HG02571 (cell line): ENCODE measurements at regions not wholly inside any gene's neighbourhood (a gene's known extent, or its start where the extent isn't known, plus 50 kb on each side); places are given as distances from the start of the nearest gene placed in this dataset.
"Not testable (repeated sequence)": the region's sequence is repeated elsewhere in the genome, so short reads cannot be mapped to it uniquely, and the experiment has no call there.

ENCODE experiments used
- ATAC-seq: cut with Tn5 transposase; IDR thresholded peaks from one replicate; pipeline ENCODE4 v1.9.1; 2021; ENCODE audit warnings: mild to moderate bottlenecking, moderate library complexity; ENCODE audit not compliant: unreplicated experiment

DNA sequence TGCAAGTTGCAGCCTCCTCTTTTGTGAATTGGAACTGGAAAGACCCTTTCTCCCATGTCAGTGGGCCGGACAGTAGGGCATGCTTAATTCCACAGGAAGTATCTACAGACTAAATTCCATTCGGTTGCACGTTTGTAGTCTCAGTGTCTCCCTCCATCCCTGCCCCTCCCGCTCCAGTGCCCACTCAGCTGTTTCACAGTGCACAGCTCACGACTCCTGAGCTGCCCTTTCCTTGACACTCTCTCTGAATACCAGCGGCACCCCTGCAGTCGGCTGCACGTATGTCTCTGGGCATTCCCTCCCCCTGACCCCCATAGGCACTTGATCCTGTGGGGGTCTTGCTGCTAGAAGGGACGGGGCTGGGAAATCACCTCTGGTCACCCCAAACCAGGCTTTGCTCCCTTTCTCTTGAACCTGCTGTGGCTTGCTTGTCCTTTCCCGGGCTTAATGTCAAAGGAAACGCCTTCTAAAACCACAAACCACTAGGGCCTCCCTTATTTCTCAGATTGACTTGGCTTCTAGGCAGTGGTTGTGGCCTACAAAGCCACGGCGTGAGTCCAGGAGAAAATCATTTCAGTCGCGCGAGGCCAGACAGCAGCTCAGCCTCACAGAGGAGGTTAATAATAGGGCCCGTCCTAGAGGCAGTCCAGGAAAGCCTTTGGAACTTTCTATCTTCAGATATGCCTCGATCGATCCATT, 365.3 kb upstream of the PROX1 start:
- ATAC-seq: no peak

DNA sequence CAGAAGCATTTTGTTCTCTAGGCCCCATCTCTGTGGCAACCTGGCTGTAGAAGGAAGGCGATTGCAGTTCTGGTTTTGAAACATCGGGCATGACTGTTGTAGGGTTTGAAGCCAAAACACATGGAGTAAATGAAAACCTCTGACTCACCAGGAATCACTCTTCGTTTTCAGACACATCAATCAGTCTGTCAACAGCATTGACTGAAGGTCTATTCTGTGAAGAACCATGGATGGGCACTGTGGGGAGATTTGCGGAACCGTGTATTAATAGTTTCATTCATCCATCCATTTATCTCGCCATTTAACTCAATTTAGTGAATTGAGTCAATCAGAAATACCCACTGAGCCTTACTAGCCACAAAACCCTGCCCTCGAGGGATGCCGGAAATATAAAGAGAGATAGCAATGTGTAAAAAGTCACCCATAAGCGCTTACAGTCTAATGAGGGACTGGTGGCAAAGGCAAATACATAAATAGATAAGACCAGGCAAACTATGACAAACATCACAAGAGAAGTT, 364.6 kb upstream of the PROX1 start:
- no peak for ATAC-seq

DNA sequence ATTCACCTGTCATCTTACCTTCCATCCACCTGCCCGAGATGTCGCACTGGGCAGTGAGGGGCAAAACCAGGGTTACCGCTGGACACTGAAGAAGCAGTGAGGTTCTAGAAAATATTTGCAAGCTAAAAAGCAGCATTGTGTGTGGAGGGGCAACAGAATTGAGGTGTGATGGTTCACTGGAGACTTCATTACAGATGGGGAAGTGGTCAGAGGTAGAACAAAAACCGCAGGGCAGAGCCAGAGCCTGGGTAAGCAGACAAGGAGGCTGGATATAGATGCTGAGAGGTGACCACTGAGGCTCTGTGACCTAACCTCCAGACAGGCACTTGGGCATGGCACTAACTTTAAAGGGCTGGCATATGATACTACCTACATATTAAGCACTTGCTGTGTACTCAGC, 363.9 kb upstream of the PROX1 start:
- no peak for ATAC-seq

DNA sequence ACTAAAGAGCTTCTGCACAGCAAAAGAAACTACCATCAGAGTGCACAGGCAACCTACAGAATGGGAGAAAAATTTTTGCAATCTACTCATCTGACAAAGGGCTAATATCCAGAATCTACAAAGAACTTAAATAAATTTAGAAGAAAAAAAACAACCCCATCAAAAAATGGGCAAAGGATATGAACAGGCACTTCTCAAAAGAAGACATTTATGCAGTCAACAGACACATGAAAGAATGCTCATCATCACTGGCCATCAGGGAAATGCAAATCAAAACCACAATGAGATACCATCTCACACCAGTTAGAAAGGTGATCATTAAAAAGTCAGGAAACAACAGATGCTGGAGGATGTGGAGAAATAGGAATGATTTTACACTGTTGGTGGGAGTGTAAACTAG, 351.0 kb upstream of the PROX1 start:
- not testable (repeated sequence) for ATAC-seq

DNA sequence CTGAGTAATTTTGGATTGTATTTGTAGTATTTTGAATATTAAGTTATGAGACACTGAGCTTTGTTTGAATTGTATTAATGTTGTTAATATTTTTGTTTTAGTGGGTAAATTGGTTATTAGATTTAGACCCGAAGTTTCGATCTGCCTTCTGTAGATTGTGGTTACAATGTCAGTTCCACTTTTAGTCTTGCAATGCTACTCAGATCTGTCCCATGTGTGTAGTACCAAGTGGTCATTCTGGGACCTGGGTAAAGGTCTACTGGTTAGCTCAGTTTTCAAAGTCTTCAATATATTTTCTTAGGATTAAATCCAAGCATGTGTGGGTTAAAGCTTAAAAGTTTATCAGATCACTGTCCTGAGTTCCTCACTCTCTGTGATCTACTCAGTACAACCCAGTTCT, 346.5 kb upstream of the PROX1 start:
- ATAC-seq: no peak

DNA sequence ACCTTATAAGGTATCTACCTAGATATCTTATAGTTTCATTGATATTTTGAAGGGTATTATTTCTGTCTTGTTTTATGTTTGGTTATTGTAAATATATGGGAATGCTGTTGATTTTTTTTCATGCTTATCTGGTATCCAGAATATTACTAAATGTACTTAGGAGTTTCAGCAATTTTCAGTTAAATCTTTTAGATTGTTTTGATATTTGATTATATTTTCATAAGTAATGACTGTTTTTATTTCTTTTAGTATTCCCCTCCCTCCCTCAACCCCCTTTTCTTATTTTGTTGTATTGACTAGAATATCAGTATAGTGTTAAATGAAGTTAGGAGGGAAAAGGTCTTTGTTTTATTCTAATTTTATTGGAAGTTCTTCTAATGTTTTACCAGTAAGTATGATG, 344.4 kb upstream of the PROX1 start:
- no peak for ATAC-seq

DNA sequence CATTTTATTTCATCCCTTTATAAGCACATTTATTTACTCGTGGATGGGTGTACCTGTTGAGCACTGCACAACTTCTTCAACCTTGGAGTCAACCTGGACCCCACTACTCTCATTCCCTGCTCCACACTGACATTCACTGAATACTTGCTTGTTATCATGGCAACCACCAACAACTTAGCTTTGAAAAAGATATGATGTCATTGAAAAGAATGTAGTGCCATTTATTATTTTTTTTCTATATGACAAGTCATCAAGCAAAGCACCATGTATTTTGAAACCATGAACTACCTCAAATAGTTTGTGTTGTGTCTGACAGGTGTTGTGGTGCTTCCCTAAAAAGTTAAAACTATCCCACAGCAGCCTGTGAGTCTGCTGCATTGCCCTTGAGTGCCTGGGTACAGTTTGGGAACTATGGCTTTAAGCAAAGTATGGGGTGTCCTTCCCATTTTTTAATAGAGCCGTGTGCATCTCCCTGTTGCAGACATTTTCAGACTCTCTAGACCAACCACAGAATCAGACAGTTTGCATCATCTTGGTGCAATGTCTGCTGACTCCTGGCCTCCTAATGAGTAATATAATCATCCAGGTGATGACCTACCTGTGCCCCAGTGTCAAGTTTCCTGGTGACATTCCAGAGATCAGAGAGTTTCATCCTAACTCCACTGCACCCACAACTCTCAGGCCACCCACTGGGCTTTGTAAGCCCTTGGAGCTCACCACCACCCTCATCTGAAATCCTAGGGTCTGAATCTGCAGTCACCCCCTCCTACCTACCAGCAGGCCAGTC, 339.7 kb upstream of the PROX1 start:
- no peak for ATAC-seq

DNA sequence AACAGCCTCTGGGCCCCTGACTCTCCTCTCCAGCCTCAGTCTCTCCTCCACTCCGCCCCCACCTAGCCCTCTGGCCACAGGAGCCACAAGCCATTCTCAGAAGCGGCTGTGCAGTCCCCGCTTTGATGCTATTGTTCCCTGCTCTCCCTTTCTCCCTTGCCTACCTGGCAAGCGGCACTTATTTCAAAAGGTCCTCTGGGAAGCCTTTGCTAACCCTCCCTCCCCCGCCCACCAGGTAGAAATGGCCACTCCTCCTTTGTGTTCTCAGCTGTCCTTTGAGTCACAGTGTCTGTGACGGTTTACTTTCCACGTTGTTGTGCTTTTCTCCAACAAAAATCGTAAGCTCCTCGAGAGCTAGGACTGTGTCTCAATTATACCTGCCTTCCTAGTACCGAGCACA, 338.4 kb upstream of the PROX1 start:
- no peak for ATAC-seq

DNA sequence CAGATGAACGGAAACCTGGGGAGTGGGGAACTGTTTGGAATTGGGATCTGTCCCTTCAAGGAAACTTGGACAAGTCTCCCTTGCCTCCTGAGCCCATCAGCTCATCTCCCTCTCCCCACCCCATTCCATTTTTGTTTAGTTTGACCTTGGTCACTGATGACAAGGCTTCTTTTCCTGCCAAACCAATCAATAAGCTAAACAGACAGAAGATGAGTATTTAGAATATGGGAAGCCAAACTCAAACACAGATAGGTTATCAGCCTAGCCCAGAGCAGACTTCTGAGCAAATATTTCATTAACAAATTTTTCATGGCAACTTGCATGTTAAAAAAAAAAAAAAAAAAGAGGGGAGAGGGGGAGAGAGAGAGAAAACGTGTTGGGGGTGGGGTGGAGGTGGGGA, 337.2 kb upstream of the PROX1 start:
- no peak for ATAC-seq

DNA sequence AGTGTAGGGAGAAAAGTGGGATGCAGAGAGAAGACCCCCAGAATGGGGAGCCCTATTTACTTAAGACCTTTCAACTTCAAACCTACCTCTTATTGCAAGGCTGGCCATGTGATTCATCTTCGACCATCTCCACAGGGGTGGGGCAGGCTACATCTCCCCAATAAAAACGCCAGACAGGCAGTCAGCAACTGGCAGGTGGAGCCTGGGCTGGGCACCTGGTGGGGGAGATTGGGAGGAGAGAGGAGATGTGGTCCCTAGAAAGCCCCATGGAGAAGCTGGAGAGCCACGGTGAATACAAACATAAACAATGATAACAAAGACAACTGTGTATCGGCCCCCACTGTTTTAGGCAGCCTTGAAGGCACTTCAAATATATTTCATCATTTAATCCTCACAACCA, 336.7 kb upstream of the PROX1 start:
- no peak for ATAC-seq

DNA sequence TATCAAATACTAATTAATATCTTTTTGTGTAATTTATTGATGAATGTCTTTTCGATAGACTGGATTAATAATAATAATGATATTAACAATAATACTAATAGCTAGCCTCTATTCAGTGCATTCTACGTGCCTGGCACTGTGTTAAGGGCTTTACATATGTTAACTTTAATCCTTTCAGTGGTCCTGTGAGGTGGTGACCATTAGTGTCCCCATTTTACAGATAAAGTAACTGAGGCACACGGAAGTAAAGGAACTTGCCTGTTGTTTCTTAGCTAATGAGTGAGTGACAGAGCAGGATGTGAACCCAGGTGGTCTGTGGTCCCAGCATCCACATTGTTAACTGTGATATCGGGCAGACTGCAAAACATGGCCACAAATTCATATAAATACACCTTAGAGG, 335.7 kb upstream of the PROX1 start:
- ATAC-seq: no peak

DNA sequence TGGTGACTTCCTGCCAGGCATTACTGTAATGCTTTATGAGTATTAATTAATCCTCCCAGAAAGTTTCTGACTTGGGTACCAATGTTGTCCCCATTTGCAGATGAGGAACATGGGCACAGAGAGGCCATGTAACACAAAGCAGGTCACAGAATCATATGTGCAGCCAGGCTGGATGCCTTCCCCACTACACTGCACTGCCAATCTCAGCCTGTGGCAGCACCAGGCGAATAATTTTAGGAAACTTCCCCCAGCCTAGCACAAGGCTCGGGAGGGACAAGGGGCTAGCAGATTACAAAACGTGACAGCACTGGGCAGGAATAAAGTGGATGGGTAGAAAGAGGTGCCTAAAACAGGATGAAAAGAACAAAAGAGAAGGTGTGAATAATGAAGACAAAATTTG, 331.7 kb upstream of the PROX1 start:
- ATAC-seq: no peak

DNA sequence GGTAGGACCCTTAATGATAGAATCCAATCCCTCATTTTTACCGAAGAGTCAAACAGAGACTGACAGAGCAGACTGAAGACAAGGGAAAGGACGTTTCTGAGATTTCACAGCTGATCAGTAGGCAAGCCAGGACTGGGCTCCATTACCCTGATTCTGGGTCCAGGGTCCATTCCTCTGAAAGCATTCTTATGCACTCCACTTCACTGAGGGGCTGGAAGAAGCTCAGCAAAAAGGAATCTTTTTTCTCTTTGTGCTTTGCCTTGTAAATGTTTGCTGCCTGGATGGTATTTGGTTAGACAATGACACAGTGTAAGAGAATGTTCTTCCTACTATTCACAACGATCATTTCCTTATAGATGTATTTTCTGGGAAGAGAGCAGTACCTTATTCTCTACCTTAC, 331.3 kb upstream of the PROX1 start:
- no peak for ATAC-seq

DNA sequence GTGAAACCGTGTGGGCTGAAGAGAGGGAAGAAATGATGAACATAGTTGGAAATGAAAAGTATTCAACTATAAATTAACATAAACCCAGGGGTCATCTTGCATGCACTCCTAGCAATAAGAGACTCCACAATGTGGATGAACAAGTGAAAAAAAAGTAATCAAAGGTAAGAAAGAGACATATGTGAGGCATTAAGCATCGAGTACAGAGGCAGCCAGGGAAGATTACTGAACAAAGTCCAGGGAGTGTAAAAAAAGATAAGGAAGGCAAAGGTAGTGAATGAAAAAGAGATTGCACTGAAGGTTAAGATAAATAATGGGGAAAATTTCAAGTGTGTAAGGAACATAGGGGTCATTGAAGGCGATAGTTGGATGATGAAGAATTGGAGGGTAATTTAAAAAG, 330.8 kb upstream of the PROX1 start:
- ATAC-seq: no peak

DNA sequence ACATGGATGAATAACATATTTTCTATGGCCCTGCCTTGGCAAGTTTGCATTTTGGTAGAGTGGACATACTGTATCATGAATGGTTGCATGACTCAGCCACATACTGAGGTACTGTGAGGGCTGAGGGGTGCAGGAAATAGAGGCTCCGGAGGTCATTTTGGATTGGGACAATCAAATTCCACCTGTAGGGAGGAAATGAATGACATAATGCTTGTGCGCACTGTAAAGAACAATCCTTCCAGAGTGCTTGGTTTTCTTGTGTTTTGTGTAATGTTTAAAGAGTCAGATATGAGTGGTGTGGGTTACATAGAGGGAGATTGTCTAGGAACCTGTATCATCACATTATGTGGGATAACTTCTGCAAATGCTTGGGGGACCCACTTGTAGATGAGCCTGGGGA, 329.9 kb upstream of the PROX1 start:
- ATAC-seq: no peak

DNA sequence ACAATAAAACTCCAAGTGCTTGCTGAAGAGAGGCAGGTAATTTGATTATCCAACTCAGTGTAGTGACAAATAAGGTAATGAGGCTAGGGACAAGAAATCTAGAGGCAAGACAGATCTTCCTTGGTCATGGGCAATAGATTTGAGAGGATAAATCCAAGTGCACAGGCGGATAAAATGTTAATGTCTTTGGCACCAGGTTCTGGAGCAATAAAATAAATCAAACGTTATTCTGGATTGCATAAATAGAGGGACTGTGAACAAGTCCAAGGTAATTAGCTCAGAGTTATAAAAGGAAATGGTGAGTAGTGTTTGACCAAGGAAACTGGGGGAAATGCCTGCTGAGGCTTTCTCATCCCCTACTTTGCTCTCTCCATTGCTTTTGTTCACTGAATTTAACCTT, 329.3 kb upstream of the PROX1 start:
- no peak for ATAC-seq

DNA sequence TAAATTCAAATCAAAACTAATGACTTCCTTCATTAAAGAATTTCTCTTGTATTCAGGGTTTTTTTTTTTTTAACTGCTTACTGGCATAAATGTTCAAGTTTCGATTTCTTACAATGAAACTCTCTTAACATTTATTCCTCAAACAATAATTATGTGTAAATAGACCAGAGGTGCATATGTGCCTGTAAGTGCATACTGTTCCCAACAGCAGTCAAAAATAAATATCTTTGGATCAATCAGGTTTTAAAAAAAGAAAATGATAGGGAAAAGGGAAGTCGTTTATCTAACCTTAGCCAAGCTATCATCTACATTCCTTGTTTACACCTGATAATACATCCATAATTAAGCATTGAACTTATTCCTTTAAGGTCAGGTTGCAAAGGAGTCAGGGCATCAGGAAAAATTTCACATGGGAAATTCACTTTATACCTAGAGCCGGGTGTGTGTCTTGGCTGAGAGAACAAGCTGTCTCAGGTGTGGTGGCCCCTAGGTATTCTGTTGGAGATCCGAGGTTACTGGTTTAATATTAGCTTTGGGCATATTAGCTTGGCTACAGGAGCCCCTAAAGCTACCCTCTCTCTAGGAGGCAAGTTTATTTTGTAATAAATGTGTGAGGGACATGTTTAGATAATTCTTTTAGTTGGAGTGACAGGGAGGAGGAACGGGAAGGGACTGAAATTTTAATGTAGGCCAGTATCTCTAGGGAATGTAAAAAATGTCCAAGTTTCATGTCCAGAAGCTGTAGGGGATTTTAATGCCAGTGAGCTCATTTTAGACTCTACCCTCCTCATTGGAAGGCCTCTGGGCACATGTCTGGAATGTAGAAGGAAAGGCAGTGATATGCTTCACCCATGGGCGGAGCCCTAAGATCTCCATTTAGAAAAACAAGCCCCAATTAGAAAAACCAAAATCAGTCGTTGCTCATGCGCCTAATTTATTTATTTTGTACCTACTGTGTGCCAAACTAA, 327.9 kb upstream of the PROX1 start:
- no peak for ATAC-seq

DNA sequence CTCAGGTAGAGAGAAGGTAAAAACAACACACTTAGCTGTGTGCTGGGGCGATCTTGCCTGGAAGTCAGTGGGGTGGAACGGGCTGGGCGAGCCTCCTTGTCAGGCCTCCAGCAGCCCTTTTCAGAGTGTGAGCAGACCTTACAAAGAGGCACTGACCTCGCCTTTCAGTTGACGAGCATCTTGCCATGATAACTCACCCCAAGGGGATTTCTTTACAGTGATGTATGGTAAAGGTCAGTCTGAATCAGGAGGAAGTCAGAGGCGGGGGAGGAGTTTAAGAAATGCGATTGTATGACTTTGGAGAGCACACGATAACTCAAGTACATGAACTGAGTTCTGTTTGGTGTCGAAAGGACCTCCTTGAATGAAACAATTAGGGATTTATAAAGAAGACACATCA, 326.5 kb upstream of the PROX1 start:
- ATAC-seq: no peak

DNA sequence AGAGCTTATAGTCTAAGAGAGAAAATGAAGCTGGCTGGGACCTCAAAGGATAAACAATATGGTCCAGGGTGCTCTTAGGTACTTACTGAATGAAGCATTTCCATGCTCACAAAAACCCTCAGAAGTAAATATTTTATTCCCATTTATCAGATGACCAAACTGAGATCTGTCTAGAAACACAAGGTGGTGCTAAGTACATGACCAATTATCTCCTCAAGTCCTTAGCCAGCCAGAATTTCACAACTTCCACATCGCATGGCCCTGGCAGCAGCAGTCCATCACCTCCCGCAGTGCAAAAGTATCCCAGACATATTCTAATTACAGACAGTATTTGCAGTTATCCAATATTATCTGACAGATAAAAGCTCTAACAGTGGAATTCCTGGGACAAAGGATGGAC, 321.7 kb upstream of the PROX1 start:
- ATAC-seq: no peak

DNA sequence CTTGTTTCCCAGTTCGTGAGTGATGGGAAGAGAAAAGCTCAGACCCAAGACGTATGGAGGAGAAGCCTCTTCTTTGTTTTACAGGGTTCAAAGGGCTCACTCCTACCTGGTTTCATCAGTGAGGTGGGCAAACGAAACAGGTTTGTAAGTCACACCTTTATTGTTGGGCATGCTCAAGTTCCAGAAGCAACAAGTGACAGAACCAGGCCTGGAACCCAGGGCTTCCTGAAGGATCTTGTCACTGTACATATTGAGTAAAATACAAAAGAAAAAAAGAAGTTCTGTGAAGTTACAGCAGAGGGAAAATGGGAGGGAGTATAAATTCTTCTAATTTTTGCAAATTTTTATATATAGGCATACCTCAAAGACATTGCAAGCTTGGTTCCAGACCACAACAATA, 320.9 kb upstream of the PROX1 start:
- ATAC-seq: no peak

DNA sequence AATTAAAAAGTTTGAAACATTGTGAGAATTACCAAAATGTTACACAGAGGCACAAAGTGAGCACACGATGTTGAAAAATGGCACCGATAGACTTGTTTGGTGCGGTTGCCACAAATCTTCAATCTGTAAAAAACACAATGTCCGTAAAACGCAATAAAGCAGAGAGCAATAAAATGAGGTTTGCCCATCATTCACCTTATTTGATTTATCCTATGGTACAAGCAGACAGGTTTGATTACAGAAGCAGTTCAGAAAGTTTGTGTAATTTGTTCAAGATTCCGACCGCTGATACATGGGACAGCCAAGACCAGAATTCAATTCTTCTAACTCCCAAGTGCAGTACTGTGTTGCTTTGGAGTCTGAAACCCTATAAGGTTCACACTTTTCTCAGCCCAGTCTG, 318.3 kb upstream of the PROX1 start:
- no peak for ATAC-seq
